ENCODE measurements at regions not wholly inside any gene's neighbourhood (a gene's known extent, or its start where the extent isn't known, plus 50 kb on each side); places are given as distances from the start of the nearest gene placed in this dataset.
A peak's percentile ranks its signal among the peaks of the same experiment; 100 is the strongest.

- H3K27ac ChIP-seq (ENCODE audit: low read length): no peak overlapping the region
- H3K36me3 ChIP-seq (ENCODE audit: control insufficient read depth in 2 of 2, insufficient read depth in 2 of 2, low read length in 2 of 2): no peaks in the 10 kb centered on the region
- no peaks in the 10 kb centered on the region for H3K4me1 ChIP-seq (ENCODE audit: control insufficient read depth, insufficient read depth, low read length)
- no peak overlapping the region for H3K4me3 ChIP-seq (ENCODE audit: low read length in 2 of 2)
- H3K27me3 ChIP-seq (ENCODE audit: control insufficient read depth in 1 of 2, insufficient read depth in 2 of 2, low read length in 2 of 2): peaks cover 0 to 2% of the 10 kb centered on the region in 2 donors
- H3K9me3 ChIP-seq (ENCODE audit: control insufficient read depth in 2 of 2, low read length in 2 of 2): peaks cover 8 to 11% of the 10 kb centered on the region in 2 donors
- H3K9ac ChIP-seq (ENCODE audit: low read length in 2 of 2): no peak overlapping the region
Observed at GRCh38 chr16:51388516-51388951, 237.5 kb upstream of the SALL1 start.

- Histone ChIP-seq H3K27me3 (ENCODE audit: control insufficient read depth in 1 of 2, insufficient read depth in 2 of 2, low read length in 2 of 2) (no peaks in the 10 kb centered on the region), H3K4me1 (ENCODE audit: control insufficient read depth, insufficient read depth, low read length) (no peaks in the 10 kb centered on the region), H3K27ac (ENCODE audit: low read length) (no peak overlapping the region), H3K9ac (ENCODE audit: low read length in 2 of 2) (no peak overlapping the region), H3K36me3 (ENCODE audit: control insufficient read depth in 2 of 2, insufficient read depth in 2 of 2, low read length in 2 of 2) (no peaks in the 10 kb centered on the region), H3K9me3 (ENCODE audit: control insufficient read depth in 2 of 2, low read length in 2 of 2) (peaks cover under 1 to 3% of the 10 kb centered on the region in 2 donors), H3K4me3 (ENCODE audit: low read length in 2 of 2) (no peak overlapping the region)
Observed at GRCh38 chr16:51383909-51384308, 232.8 kb upstream of the SALL1 start.

- H3K4me3 ChIP-seq (ENCODE audit: low read length in 2 of 2): no peak overlapping the region
- no peaks in the 10 kb centered on the region for H3K36me3 ChIP-seq (ENCODE audit: control insufficient read depth in 2 of 2, insufficient read depth in 2 of 2, low read length in 2 of 2)
- H3K9me3 ChIP-seq (ENCODE audit: control insufficient read depth in 2 of 2, low read length in 2 of 2): no peaks in the 10 kb centered on the region
- H3K27ac ChIP-seq (ENCODE audit: low read length): no peak overlapping the region
- no peaks in the 10 kb centered on the region for H3K27me3 ChIP-seq (ENCODE audit: control insufficient read depth in 1 of 2, insufficient read depth in 2 of 2, low read length in 2 of 2)
- H3K9ac ChIP-seq (ENCODE audit: low read length in 2 of 2): no peak overlapping the region
- H3K4me1 ChIP-seq (ENCODE audit: control insufficient read depth, insufficient read depth, low read length): no peaks in the 10 kb centered on the region
Observed at GRCh38 chr16:51382940-51383339, 231.9 kb upstream of the SALL1 start.

- Histone ChIP-seq H3K9ac (ENCODE audit: low read length in 2 of 2) (no peak overlapping the region), H3K4me3 (ENCODE audit: low read length in 2 of 2) (no peak overlapping the region)
Observed at GRCh38 chr16:51382211-51382610, 231.1 kb upstream of the SALL1 start.

GRCh38 chr16:51376080-51376479 lies 225.0 kb upstream of the SALL1 start:
- no peaks in the 10 kb centered on the region for H3K36me3 ChIP-seq (ENCODE audit: control insufficient read depth in 2 of 2, insufficient read depth in 2 of 2, low read length in 2 of 2)
- no peaks in the 10 kb centered on the region for H3K27me3 ChIP-seq (ENCODE audit: control insufficient read depth in 1 of 2, insufficient read depth in 2 of 2, low read length in 2 of 2)
- no peaks in the 10 kb centered on the region for H3K4me1 ChIP-seq (ENCODE audit: control insufficient read depth, insufficient read depth, low read length)
- H3K4me3 ChIP-seq (ENCODE audit: low read length in 2 of 2): no peak overlapping the region
- H3K27ac ChIP-seq (ENCODE audit: low read length): no peak overlapping the region
- H3K9me3 ChIP-seq (ENCODE audit: control insufficient read depth in 2 of 2, low read length in 2 of 2): no peaks in the 10 kb centered on the region
- no peak overlapping the region for H3K9ac ChIP-seq (ENCODE audit: low read length in 2 of 2)

More at GRCh38 chr16:51382211-51382610, 231.1 kb upstream of the SALL1 start:
- no peaks in the 10 kb centered on the region for H3K27me3 ChIP-seq (ENCODE audit: control insufficient read depth in 1 of 2, insufficient read depth in 2 of 2, low read length in 2 of 2)
- H3K36me3 ChIP-seq (ENCODE audit: control insufficient read depth in 2 of 2, insufficient read depth in 2 of 2, low read length in 2 of 2): no peaks in the 10 kb centered on the region
- no peaks in the 10 kb centered on the region for H3K9me3 ChIP-seq (ENCODE audit: control insufficient read depth in 2 of 2, low read length in 2 of 2)
- H3K27ac ChIP-seq (ENCODE audit: low read length): no peak overlapping the region
- H3K4me1 ChIP-seq (ENCODE audit: control insufficient read depth, insufficient read depth, low read length): no peaks in the 10 kb centered on the region

GRCh38 chr16:51374790-51375189 lies 223.7 kb upstream of the SALL1 start:
- Histone ChIP-seq H3K36me3 (ENCODE audit: control insufficient read depth in 2 of 2, insufficient read depth in 2 of 2, low read length in 2 of 2) (no peaks in the 10 kb centered on the region), H3K4me1 (ENCODE audit: control insufficient read depth, insufficient read depth, low read length) (no peaks in the 10 kb centered on the region), H3K27ac (ENCODE audit: low read length) (no peak overlapping the region), H3K27me3 (ENCODE audit: control insufficient read depth in 1 of 2, insufficient read depth in 2 of 2, low read length in 2 of 2) (no peaks in the 10 kb centered on the region), H3K4me3 (ENCODE audit: low read length in 2 of 2) (no peak overlapping the region), H3K9me3 (ENCODE audit: control insufficient read depth in 2 of 2, low read length in 2 of 2) (no peaks in the 10 kb centered on the region), H3K9ac (ENCODE audit: low read length in 2 of 2) (no peak overlapping the region)

GRCh38 chr16:51374346-51374745 lies 223.3 kb upstream of the SALL1 start:
- H3K9me3 ChIP-seq (ENCODE audit: control insufficient read depth in 2 of 2, low read length in 2 of 2): no peaks in the 10 kb centered on the region
- H3K36me3 ChIP-seq (ENCODE audit: control insufficient read depth in 2 of 2, insufficient read depth in 2 of 2, low read length in 2 of 2): no peaks in the 10 kb centered on the region
- no peak overlapping the region for H3K27ac ChIP-seq (ENCODE audit: low read length)
- H3K27me3 ChIP-seq (ENCODE audit: control insufficient read depth in 1 of 2, insufficient read depth in 2 of 2, low read length in 2 of 2): no peaks in the 10 kb centered on the region
- no peak overlapping the region for H3K4me3 ChIP-seq (ENCODE audit: low read length in 2 of 2)
- H3K9ac ChIP-seq (ENCODE audit: low read length in 2 of 2): no peak overlapping the region
- H3K4me1 ChIP-seq (ENCODE audit: control insufficient read depth, insufficient read depth, low read length): no peaks in the 10 kb centered on the region

GRCh38 chr16:51365715-51366114 lies 214.6 kb upstream of the SALL1 start:
- no peak overlapping the region for H3K27ac ChIP-seq (ENCODE audit: low read length)
- H3K36me3 ChIP-seq (ENCODE audit: control insufficient read depth in 2 of 2, insufficient read depth in 2 of 2, low read length in 2 of 2): no peaks in the 10 kb centered on the region
- H3K9ac ChIP-seq (ENCODE audit: low read length in 2 of 2): no peak overlapping the region
- no peak overlapping the region for H3K4me3 ChIP-seq (ENCODE audit: low read length in 2 of 2)
- no peaks in the 10 kb centered on the region for H3K9me3 ChIP-seq (ENCODE audit: control insufficient read depth in 2 of 2, low read length in 2 of 2)
- H3K27me3 ChIP-seq (ENCODE audit: control insufficient read depth in 1 of 2, insufficient read depth in 2 of 2, low read length in 2 of 2): no peaks in the 10 kb centered on the region
- H3K4me1 ChIP-seq (ENCODE audit: control insufficient read depth, insufficient read depth, low read length): no peaks in the 10 kb centered on the region

GRCh38 chr16:51359141-51359955 lies 208.3 kb upstream of the SALL1 start:
- H3K36me3 ChIP-seq (ENCODE audit: control insufficient read depth in 2 of 2, insufficient read depth in 2 of 2, low read length in 2 of 2): no peaks in the 10 kb centered on the region
- H3K27ac ChIP-seq (ENCODE audit: low read length): no peak overlapping the region
- no peak overlapping the region for H3K9ac ChIP-seq (ENCODE audit: low read length in 2 of 2)
- no peaks in the 10 kb centered on the region for H3K27me3 ChIP-seq (ENCODE audit: control insufficient read depth in 1 of 2, insufficient read depth in 2 of 2, low read length in 2 of 2)
- no peaks in the 10 kb centered on the region for H3K9me3 ChIP-seq (ENCODE audit: control insufficient read depth in 2 of 2, low read length in 2 of 2)
- peaks cover 8% of the 10 kb centered on the region for H3K4me1 ChIP-seq (ENCODE audit: control insufficient read depth, insufficient read depth, low read length)
- H3K4me3 ChIP-seq (ENCODE audit: low read length in 2 of 2): peak overlapping the region in 1 of 2 donors; percentile 23

- no peaks in the 10 kb centered on the region for H3K9me3 ChIP-seq (ENCODE audit: control insufficient read depth in 2 of 2, low read length in 2 of 2)
- H3K27me3 ChIP-seq (ENCODE audit: control insufficient read depth in 1 of 2, insufficient read depth in 2 of 2, low read length in 2 of 2): no peaks in the 10 kb centered on the region
- no peak overlapping the region for H3K27ac ChIP-seq (ENCODE audit: low read length)
- no peak overlapping the region for H3K4me3 ChIP-seq (ENCODE audit: low read length in 2 of 2)
- no peak overlapping the region for H3K9ac ChIP-seq (ENCODE audit: low read length in 2 of 2)
- H3K36me3 ChIP-seq (ENCODE audit: control insufficient read depth in 2 of 2, insufficient read depth in 2 of 2, low read length in 2 of 2): no peaks in the 10 kb centered on the region
- peaks cover 8% of the 10 kb centered on the region for H3K4me1 ChIP-seq (ENCODE audit: control insufficient read depth, insufficient read depth, low read length)
Observed at GRCh38 chr16:51357839-51358238, 206.8 kb upstream of the SALL1 start.

- H3K9ac ChIP-seq (ENCODE audit: low read length in 2 of 2): no peak overlapping the region
- no peak overlapping the region for H3K4me3 ChIP-seq (ENCODE audit: low read length in 2 of 2)
- no peak overlapping the region for H3K27ac ChIP-seq (ENCODE audit: low read length)
- H3K36me3 ChIP-seq (ENCODE audit: control insufficient read depth in 2 of 2, insufficient read depth in 2 of 2, low read length in 2 of 2): no peaks in the 10 kb centered on the region
- H3K4me1 ChIP-seq (ENCODE audit: control insufficient read depth, insufficient read depth, low read length): peaks cover 8% of the 10 kb centered on the region
- H3K27me3 ChIP-seq (ENCODE audit: control insufficient read depth in 1 of 2, insufficient read depth in 2 of 2, low read length in 2 of 2): no peaks in the 10 kb centered on the region
- no peaks in the 10 kb centered on the region for H3K9me3 ChIP-seq (ENCODE audit: control insufficient read depth in 2 of 2, low read length in 2 of 2)
Observed at GRCh38 chr16:51355875-51356274, 204.8 kb upstream of the SALL1 start.

All from stomach smooth muscle (tissue), 2 donors.